Duodenal mucosa (tissue), 2 donors: ENCODE measurements at regions not wholly inside any gene's neighbourhood (a gene's known extent, or its start where the extent isn't known, plus 50 kb on each side); places are given as distances from the start of the nearest gene placed in this dataset.

Experiments used
- H3K27ac ChIP-seq: one replicate; pipeline ENCODE4 v1.7.0; 2013; ENCODE audit warnings: low read depth, low read length
- H3K27me3 ChIP-seq, 2 donors: one replicate each; pipeline ENCODE4 v1.7.0; 2013; ENCODE audit warnings: low read length in 2 of 2, control low read depth in 1 of 2; ENCODE audit not compliant: insufficient read depth in 2 of 2, control insufficient read depth in 1 of 2
- H3K36me3 ChIP-seq, 2 donors: one replicate each; pipeline ENCODE4 v1.7.0; 2013; ENCODE audit warnings: low read length in 2 of 2, control low read depth in 1 of 2; ENCODE audit not compliant: insufficient read depth in 2 of 2, control insufficient read depth in 1 of 2
- H3K4me1 ChIP-seq, 2 donors: one replicate each; pipeline ENCODE4 v1.7.0; 2013; ENCODE audit warnings: low read length in 2 of 2, control low read depth in 1 of 2; ENCODE audit not compliant: insufficient read depth in 2 of 2, control insufficient read depth in 1 of 2
- H3K4me3 ChIP-seq, 2 donors: one replicate each; pipeline ENCODE4 v1.7.0; 2013; ENCODE audit warnings: low read length in 2 of 2, low read depth in 1 of 2
- H3K9ac ChIP-seq, 2 donors: one replicate each; pipeline ENCODE4 v1.7.0; 2013; ENCODE audit warnings: low read length in 2 of 2, low read depth in 1 of 2
- H3K9me3 ChIP-seq, 2 donors: one replicate each; pipeline ENCODE4 v1.7.0; 2013; ENCODE audit warnings: low read length in 2 of 2, control low read depth in 1 of 2; ENCODE audit not compliant: control insufficient read depth in 1 of 2

- no peaks in the 10 kb centered on the region for H3K9me3 ChIP-seq
- peaks cover 0 to 9% of the 10 kb centered on the region in 2 donors for H3K4me1 ChIP-seq
- no peak overlapping the region for H3K9ac ChIP-seq
- no peaks in the 10 kb centered on the region for H3K27me3 ChIP-seq
- H3K27ac ChIP-seq = no peak overlapping the region
- H3K4me3 ChIP-seq = no peak overlapping the region
- no peaks in the 10 kb centered on the region for H3K36me3 ChIP-seq
These were observed 362.4 kb upstream of the LRATD1 start for GRCh38 chr2:14270036-14270582.

GRCh38 chr2:14272396-14273075 lies 360.0 kb upstream of the LRATD1 start:
- Histone ChIP-seq H3K9ac (no peak overlapping the region), H3K9me3 (no peaks in the 10 kb centered on the region), H3K27me3 (no peaks in the 10 kb centered on the region), H3K27ac (no peak overlapping the region), H3K36me3 (no peaks in the 10 kb centered on the region), H3K4me3 (no peak overlapping the region), H3K4me1 (no peaks in the 10 kb centered on the region)

GRCh38 chr2:14273650-14274049 lies 358.9 kb upstream of the LRATD1 start:
- Histone ChIP-seq H3K36me3 (no peaks in the 10 kb centered on the region), H3K4me1 (no peaks in the 10 kb centered on the region), H3K9me3 (no peaks in the 10 kb centered on the region), H3K9ac (no peak overlapping the region), H3K27ac (no peak overlapping the region), H3K27me3 (no peaks in the 10 kb centered on the region), H3K4me3 (no peak overlapping the region)

- H3K4me3 ChIP-seq = no peak overlapping the region
- no peaks in the 10 kb centered on the region for H3K36me3 ChIP-seq
- no peaks in the 10 kb centered on the region for H3K27me3 ChIP-seq
- H3K4me1 ChIP-seq = no peaks in the 10 kb centered on the region
- H3K27ac ChIP-seq = no peak overlapping the region
- H3K9me3 ChIP-seq = no peaks in the 10 kb centered on the region
- no peak overlapping the region for H3K9ac ChIP-seq
These were observed 348.3 kb upstream of the LRATD1 start for GRCh38 chr2:14284244-14284643.

GRCh38 chr2:14285812-14286211 lies 346.7 kb upstream of the LRATD1 start:
- Histone ChIP-seq H3K4me1 (no peaks in the 10 kb centered on the region), H3K36me3 (no peaks in the 10 kb centered on the region), H3K27me3 (no peaks in the 10 kb centered on the region), H3K4me3 (no peak overlapping the region), H3K9ac (no peak overlapping the region), H3K27ac (no peak overlapping the region), H3K9me3 (no peaks in the 10 kb centered on the region)

GRCh38 chr2:14288016-14288415 lies 344.5 kb upstream of the LRATD1 start:
- no peaks in the 10 kb centered on the region for H3K36me3 ChIP-seq
- no peaks in the 10 kb centered on the region for H3K4me1 ChIP-seq
- no peaks in the 10 kb centered on the region for H3K27me3 ChIP-seq
- H3K4me3 ChIP-seq = no peak overlapping the region
- no peak overlapping the region for H3K9ac ChIP-seq
- H3K27ac ChIP-seq = no peak overlapping the region
- no peaks in the 10 kb centered on the region for H3K9me3 ChIP-seq

GRCh38 chr2:14292964-14293363 lies 339.6 kb upstream of the LRATD1 start:
- H3K9me3 ChIP-seq = no peaks in the 10 kb centered on the region
- no peaks in the 10 kb centered on the region for H3K4me1 ChIP-seq
- H3K36me3 ChIP-seq = no peaks in the 10 kb centered on the region
- H3K9ac ChIP-seq = no peak overlapping the region
- no peaks in the 10 kb centered on the region for H3K27me3 ChIP-seq
- H3K4me3 ChIP-seq = no peak overlapping the region
- H3K27ac ChIP-seq = no peak overlapping the region

GRCh38 chr2:14297340-14297739 lies 335.2 kb upstream of the LRATD1 start:
- Histone ChIP-seq H3K27ac (no peak overlapping the region), H3K36me3 (no peaks in the 10 kb centered on the region), H3K4me3 (no peak overlapping the region), H3K27me3 (no peaks in the 10 kb centered on the region), H3K9me3 (no peaks in the 10 kb centered on the region), H3K9ac (no peak overlapping the region), H3K4me1 (no peaks in the 10 kb centered on the region)

- no peak overlapping the region for H3K9ac ChIP-seq
- no peaks in the 10 kb centered on the region for H3K9me3 ChIP-seq
- H3K36me3 ChIP-seq = no peaks in the 10 kb centered on the region
- no peak overlapping the region for H3K27ac ChIP-seq
- no peak overlapping the region for H3K4me3 ChIP-seq
- no peaks in the 10 kb centered on the region for H3K4me1 ChIP-seq
- H3K27me3 ChIP-seq = no peaks in the 10 kb centered on the region
These were observed 334.6 kb upstream of the LRATD1 start for GRCh38 chr2:14297906-14298305.

- Histone ChIP-seq H3K9ac (no peak overlapping the region), H3K27ac (no peak overlapping the region), H3K4me1 (no peaks in the 10 kb centered on the region), H3K4me3 (no peak overlapping the region), H3K27me3 (no peaks in the 10 kb centered on the region), H3K9me3 (no peaks in the 10 kb centered on the region), H3K36me3 (no peaks in the 10 kb centered on the region)
These were observed 331.2 kb upstream of the LRATD1 start for GRCh38 chr2:14301331-14301730.
